Activated B cell treated with CpG ODN at 0.5 μM for 24 hours (primary cell): ENCODE measurements at regions not wholly inside any gene's neighbourhood (a gene's known extent, or its start where the extent isn't known, plus 50 kb on each side); places are given as distances from the start of the nearest gene placed in this dataset.

ENCODE experiments used
- ATAC-seq: fragments of 200-7000 bp; cut with Tn5 transposase; one replicate; pipeline ENCODE4 v1.10.0; 2021; ENCODE audit warnings: low read depth, mild to moderate bottlenecking, moderate library complexity
- CTCF ChIA-PET: fragments of 350-600 bp; sonication (Branson Sonifier 250); formaldehyde crosslinking; loops from one replicate; lab custom pipeline; 2021; ENCODE audit warnings: antibody characterized with exemption; lab: Charles Lee
- POLR2A ChIA-PET: fragments of 350-600 bp; sonication (Branson Sonifier 250); formaldehyde crosslinking; loops from one replicate; lab custom pipeline; 2021; ENCODE audit warnings: antibody characterized with exemption; lab: Charles Lee
- DNase-seq: peaks from one replicate; pipeline ENCODE4 v3.0.0; 2022
- H3K27ac Mint-ChIP-seq: one replicate; pipeline ENCODE4 v1.8.0; 2020; ENCODE audit warnings: mixed read lengths
- H3K27me3 Mint-ChIP-seq: one replicate; pipeline ENCODE4 v1.8.0; 2021; ENCODE audit warnings: mixed read lengths
- H3K36me3 Mint-ChIP-seq: one replicate; pipeline ENCODE4 v1.8.0; 2021; ENCODE audit warnings: low read depth, mixed read lengths
- H3K4me1 Mint-ChIP-seq: one replicate; pipeline ENCODE4 v1.8.0; 2021; ENCODE audit warnings: mixed read lengths
- H3K4me3 Mint-ChIP-seq: one replicate; pipeline ENCODE4 v1.8.0; 2020; ENCODE audit warnings: mild to moderate bottlenecking, mixed read lengths
- H3K9me3 Mint-ChIP-seq: one replicate; pipeline ENCODE4 v1.8.0; 2020; ENCODE audit warnings: mixed read lengths
- CTCF ChIP-seq: fragments of 200-600 bp; IDR thresholded peaks from one replicate; pipeline ENCODE4 v1.8.0; 2022; ENCODE audit warnings: antibody characterized with exemption, mild to moderate bottlenecking
- intact Hi-C: fragments of 100-400 bp; cut with micrococcal nuclease; formaldehyde crosslinking; loops from one replicate; pipeline ENCODE4 v1.15.1; 2024

GRCh38 chr2:118325321-118325955 lies 237.2 kb downstream of the INSIG2 start:
- DNase-seq (no peak), ATAC-seq (no peak)
- Mint-ChIP-seq H3K27me3 (peaks cover 15% of the 10 kb centered on the region), H3K36me3 (no peaks in the 10 kb centered on the region), H3K4me3 (no peak overlapping the region), H3K9me3 (no peaks in the 10 kb centered on the region), H3K4me1 (no peaks in the 10 kb centered on the region), H3K27ac (no peak overlapping the region)
- TF ChIP-seq CTCF, result no peak
- intact Hi-C loops, result no loop called here
- ChIA-PET CTCF (no interaction called here), POLR2A (no interaction called here)

GRCh38 chr2:118322406-118322805 lies 234.1 kb downstream of the INSIG2 start:
- POLR2A ChIA-PET, result no interaction called here
- no peak overlapping the region for H3K4me3 Mint-ChIP-seq
- TF ChIP-seq CTCF, result no peak

GRCh38 chr2:118321432-118322105 lies 233.3 kb downstream of the INSIG2 start:
- CTCF ChIA-PET, result no interaction called here

More at GRCh38 chr2:118322406-118322805, 234.1 kb downstream of the INSIG2 start:
- H3K27ac Mint-ChIP-seq, result no peak overlapping the region
- peaks cover 16% of the 10 kb centered on the region for H3K27me3 Mint-ChIP-seq
- no peaks in the 10 kb centered on the region for H3K9me3 Mint-ChIP-seq
- ATAC-seq, result no peak
- CTCF ChIA-PET, result no interaction called here
- intact Hi-C loops, result no loop called here
- DNase-seq, result no peak
- H3K4me1 Mint-ChIP-seq, result no peaks in the 10 kb centered on the region
- H3K36me3 Mint-ChIP-seq, result no peaks in the 10 kb centered on the region

GRCh38 chr2:118320658-118321057 lies 232.4 kb downstream of the INSIG2 start:
- no peak for ATAC-seq
- TF ChIP-seq CTCF, result no peak
- peaks cover 16% of the 10 kb centered on the region for H3K27me3 Mint-ChIP-seq
- ChIA-PET CTCF (no interaction called here), POLR2A (no interaction called here)
- H3K27ac Mint-ChIP-seq, result no peak overlapping the region
- intact Hi-C loops, result no loop called here
- H3K36me3 Mint-ChIP-seq, result no peaks in the 10 kb centered on the region
- H3K9me3 Mint-ChIP-seq, result no peaks in the 10 kb centered on the region
- H3K4me1 Mint-ChIP-seq, result no peaks in the 10 kb centered on the region
- no peak overlapping the region for H3K4me3 Mint-ChIP-seq
- no peak for DNase-seq

More at GRCh38 chr2:118321432-118322105, 233.3 kb downstream of the INSIG2 start:
- H3K4me3 Mint-ChIP-seq, result no peak overlapping the region
- H3K4me1 Mint-ChIP-seq, result no peaks in the 10 kb centered on the region
- POLR2A ChIA-PET, result no interaction called here
- H3K9me3 Mint-ChIP-seq, result no peaks in the 10 kb centered on the region
- ATAC-seq (no peak), DNase-seq (no peak)
- no peak for TF ChIP-seq CTCF
- H3K27me3 Mint-ChIP-seq, result peaks cover 16% of the 10 kb centered on the region
- intact Hi-C loops, result no loop called here
- H3K36me3 Mint-ChIP-seq, result no peaks in the 10 kb centered on the region
- H3K27ac Mint-ChIP-seq, result no peak overlapping the region

- Mint-ChIP-seq H3K4me3 (no peak overlapping the region), H3K4me1 (no peaks in the 10 kb centered on the region), H3K27ac (no peak overlapping the region), H3K27me3 (peaks cover 16% of the 10 kb centered on the region), H3K9me3 (no peaks in the 10 kb centered on the region), H3K36me3 (no peaks in the 10 kb centered on the region)
- no peak for TF ChIP-seq CTCF
- DNase-seq (no peak), ATAC-seq (no peak)
- CTCF ChIA-PET, result no interaction called here
- intact Hi-C loops, result no loop called here
- POLR2A ChIA-PET, result no interaction called here
These were observed 231.9 kb downstream of the INSIG2 start for GRCh38 chr2:118320196-118320595.
